Suprapubic skin (tissue), 4 donors: ENCODE measurements at regions not wholly inside any gene's neighbourhood (a gene's known extent, or its start where the extent isn't known, plus 50 kb on each side); places are given as distances from the start of the nearest gene placed in this dataset.

ENCODE experiments used
- EP300 ChIP-seq: sonication (generic); formaldehyde crosslinking; IDR thresholded peaks from one replicate; pipeline ENCODE4 v1.6.1; 2017; ENCODE audit warnings: antibody characterized with exemption
- POLR2A ChIP-seq, 2 donors: fragments of 450-650 bp; IDR thresholded peaks; one replicate each; pipeline ENCODE4 v1.6.1; 2017; ENCODE audit warnings: antibody characterized with exemption in 2 of 2, mild to moderate bottlenecking in 2 of 2, moderate library complexity in 2 of 2
- POLR2AphosphoS5 ChIP-seq, 3 donors: sonication (generic); formaldehyde crosslinking; IDR thresholded peaks; one replicate each; pipeline ENCODE4 v1.6.1; 2017; ENCODE audit warnings: antibody characterized with exemption in 3 of 3
- TF ChIP-seq, protein P1 (sequence below), 2 donors: fragments of 200-600 bp in 1 of 2; fragments of 450-650 bp in 1 of 2; sonication (generic) in 1 of 2; IDR thresholded peaks; one replicate each; pipeline ENCODE4 v1.5.1; 2016 to 2019; ENCODE audit warnings: antibody characterized with exemption in 2 of 2, mild to moderate bottlenecking in 1 of 2, moderate library complexity in 1 of 2

DNA sequence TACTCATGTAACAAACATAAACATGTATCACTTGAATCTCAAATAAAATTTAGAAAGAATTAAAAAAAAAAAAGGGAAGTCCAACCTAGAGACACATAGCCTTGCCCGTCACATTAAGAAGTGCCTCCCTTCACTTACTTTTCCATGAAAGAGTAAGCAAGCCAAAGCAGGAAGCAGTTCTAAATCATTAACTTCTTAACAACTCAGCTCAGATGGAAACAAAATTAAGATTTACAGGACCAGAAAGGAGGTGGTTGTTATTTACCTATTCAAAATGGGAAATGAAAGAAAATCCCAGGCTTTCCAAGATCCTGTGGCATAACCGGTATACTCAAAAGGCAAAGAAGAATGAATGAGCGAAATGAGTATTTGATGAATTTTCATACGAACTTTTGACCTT is 258.6 kb upstream of the DCN start:
- TF ChIP-seq, protein P1, sequence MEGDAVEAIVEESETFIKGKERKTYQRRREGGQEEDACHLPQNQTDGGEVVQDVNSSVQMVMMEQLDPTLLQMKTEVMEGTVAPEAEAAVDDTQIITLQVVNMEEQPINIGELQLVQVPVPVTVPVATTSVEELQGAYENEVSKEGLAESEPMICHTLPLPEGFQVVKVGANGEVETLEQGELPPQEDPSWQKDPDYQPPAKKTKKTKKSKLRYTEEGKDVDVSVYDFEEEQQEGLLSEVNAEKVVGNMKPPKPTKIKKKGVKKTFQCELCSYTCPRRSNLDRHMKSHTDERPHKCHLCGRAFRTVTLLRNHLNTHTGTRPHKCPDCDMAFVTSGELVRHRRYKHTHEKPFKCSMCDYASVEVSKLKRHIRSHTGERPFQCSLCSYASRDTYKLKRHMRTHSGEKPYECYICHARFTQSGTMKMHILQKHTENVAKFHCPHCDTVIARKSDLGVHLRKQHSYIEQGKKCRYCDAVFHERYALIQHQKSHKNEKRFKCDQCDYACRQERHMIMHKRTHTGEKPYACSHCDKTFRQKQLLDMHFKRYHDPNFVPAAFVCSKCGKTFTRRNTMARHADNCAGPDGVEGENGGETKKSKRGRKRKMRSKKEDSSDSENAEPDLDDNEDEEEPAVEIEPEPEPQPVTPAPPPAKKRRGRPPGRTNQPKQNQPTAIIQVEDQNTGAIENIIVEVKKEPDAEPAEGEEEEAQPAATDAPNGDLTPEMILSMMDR (IDR thresholded peaks at IDR 0.05), result no peak
- TF ChIP-seq POLR2AphosphoS5 (IDR thresholded peaks at IDR 0.05) (no peak), POLR2A (IDR thresholded peaks at IDR 0.05) (no peak), EP300 (no peak)
